ENCODE measurements at regions not wholly inside any gene's neighbourhood (a gene's known extent, or its start where the extent isn't known, plus 50 kb on each side); places are given as distances from the start of the nearest gene placed in this dataset.
A peak's percentile ranks its signal among the peaks of the same experiment; 100 is the strongest.

DNA sequence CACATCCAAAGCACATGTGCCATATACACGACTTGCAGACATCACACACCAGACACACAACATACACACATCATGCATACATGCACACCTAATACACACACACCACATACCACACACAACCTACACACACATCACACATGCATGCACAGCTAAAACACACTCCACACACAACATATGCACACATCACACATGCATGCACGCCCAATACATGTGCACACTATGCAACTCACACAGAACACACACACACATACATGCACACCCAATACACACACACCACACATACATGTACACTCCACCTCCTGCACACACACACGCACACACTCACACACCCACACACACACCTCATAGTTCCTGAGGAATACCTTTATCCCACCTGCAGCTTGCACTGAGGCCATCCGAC is 436.0 kb downstream of the MIAT start:
- no peak for DNase-seq

DNA sequence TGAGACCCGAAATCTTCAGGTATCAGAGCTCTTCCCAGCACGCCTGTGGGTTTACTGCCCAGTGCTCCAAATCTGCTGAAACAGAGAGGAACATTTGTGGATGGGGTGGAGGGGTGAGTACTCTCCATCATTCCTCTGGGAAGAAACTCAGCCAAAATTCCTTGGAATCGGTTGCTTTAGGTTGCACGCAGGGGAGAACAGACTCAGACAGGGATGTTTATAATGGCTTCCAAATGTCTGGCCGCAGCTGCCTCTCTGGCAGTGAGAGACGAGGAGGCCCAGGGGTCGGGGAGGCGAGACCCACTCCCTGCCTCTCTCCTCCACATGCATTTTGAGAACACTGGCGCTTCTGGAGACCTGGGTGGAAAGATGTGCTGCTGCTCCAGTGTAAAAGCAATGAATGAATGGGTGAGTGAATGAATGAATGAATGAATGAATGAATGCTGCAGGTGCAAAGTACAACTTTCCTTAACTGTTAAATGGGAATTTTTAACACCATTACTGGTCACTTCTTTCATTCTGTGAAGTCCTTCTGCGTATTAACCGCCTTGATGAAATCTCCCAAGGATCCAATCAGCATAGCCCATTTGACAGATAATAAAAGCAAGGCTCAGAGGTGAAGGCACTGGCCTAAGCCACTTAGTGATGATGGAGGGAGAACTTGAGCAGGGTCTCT is 437.4 kb downstream of the MIAT start:
- peak in 1 of 2 donors; percentile 84 for DNase-seq
- intact Hi-C loops (cut with DNase I; ENCODE audit: low total_unique reads), result no loop called here
- no peak for TF ChIP-seq POLR2A (IDR thresholded peaks at IDR 0.05)
- TF ChIP-seq, protein P1, sequence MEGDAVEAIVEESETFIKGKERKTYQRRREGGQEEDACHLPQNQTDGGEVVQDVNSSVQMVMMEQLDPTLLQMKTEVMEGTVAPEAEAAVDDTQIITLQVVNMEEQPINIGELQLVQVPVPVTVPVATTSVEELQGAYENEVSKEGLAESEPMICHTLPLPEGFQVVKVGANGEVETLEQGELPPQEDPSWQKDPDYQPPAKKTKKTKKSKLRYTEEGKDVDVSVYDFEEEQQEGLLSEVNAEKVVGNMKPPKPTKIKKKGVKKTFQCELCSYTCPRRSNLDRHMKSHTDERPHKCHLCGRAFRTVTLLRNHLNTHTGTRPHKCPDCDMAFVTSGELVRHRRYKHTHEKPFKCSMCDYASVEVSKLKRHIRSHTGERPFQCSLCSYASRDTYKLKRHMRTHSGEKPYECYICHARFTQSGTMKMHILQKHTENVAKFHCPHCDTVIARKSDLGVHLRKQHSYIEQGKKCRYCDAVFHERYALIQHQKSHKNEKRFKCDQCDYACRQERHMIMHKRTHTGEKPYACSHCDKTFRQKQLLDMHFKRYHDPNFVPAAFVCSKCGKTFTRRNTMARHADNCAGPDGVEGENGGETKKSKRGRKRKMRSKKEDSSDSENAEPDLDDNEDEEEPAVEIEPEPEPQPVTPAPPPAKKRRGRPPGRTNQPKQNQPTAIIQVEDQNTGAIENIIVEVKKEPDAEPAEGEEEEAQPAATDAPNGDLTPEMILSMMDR (IDR thresholded peaks at IDR 0.05), result no peak
- TF ChIP-seq POLR2AphosphoS5 (IDR thresholded peaks at IDR 0.05), result no peak
- TF ChIP-seq EP300 (IDR thresholded peaks at IDR 0.05), result no peak
- Histone ChIP-seq H3K27me3 (peaks cover 0 to 24% (median 3%) of the 10 kb centered on the region in 3 donors), H3K4me3 (no peak overlapping the region), H3K4me1 (peaks cover 0 to 12% (median 4%) of the 10 kb centered on the region in 4 donors), H3K36me3 (no peaks in the 10 kb centered on the region), H3K27ac (no peak overlapping the region), H3K9me3 (no peaks in the 10 kb centered on the region)
- WGBS, 5 donors, result 69 to 80% (median 73%) methylated on average over 11 of the region's 11 CpGs

More for the DNA sequence above, 436.0 kb downstream of the MIAT start:
- WGBS, 5 donors, result 66 to 89% (median 68%) methylated on average over 4 of the region's 4 CpGs
- Histone ChIP-seq H3K4me1 (peaks cover 0 to 12% (median 4%) of the 10 kb centered on the region in 4 donors), H3K27me3 (peaks cover 0 to 16% (median 0%) of the 10 kb centered on the region in 3 donors), H3K4me3 (no peak overlapping the region), H3K27ac (no peak overlapping the region), H3K36me3 (no peaks in the 10 kb centered on the region), H3K9me3 (peaks cover 0 to 4% (median 1%) of the 10 kb centered on the region in 4 donors)
- intact Hi-C loops (cut with DNase I; ENCODE audit: low total_unique reads), result no loop called here
- TF ChIP-seq POLR2AphosphoS5 (IDR thresholded peaks at IDR 0.05), result no peak
- TF ChIP-seq POLR2A (IDR thresholded peaks at IDR 0.05), result no peak
- TF ChIP-seq EP300 (IDR thresholded peaks at IDR 0.05), result no peak
- TF ChIP-seq, protein P1 (IDR thresholded peaks at IDR 0.05), result no peak

DNA sequence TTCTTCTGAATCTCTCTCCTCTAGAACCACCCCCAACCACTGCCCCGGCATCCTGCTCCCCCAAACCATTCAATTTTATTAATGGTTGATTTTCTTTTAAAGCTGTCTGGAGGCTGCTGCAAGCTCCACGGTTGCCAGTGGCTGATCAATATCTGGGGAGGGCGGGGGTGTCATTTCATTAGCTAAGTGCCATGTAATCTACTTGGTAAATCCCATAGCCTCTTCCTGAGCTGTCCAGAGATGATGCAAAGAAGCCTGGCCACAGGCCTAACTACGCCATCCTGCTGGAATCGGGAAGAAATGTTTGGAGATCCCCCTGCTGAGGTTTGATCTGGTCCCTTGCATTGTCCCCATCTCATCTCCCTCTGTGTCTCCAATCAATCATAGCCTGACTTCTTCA is 440.1 kb downstream of the MIAT start:
- Histone ChIP-seq H3K4me3 (no peak overlapping the region), H3K27ac (no peak overlapping the region), H3K4me1 (peaks cover 0 to 26% (median 10%) of the 10 kb centered on the region in 4 donors), H3K9me3 (no peaks in the 10 kb centered on the region), H3K36me3 (no peaks in the 10 kb centered on the region), H3K27me3 (peaks cover 0 to 28% (median 17%) of the 10 kb centered on the region in 3 donors)
- 62 to 68% (median 66%) methylated on average over 5 of the region's 5 CpGs for WGBS, 5 donors
- intact Hi-C loops (cut with DNase I; ENCODE audit: low total_unique reads), result no loop called here
- no peak for DNase-seq
- TF ChIP-seq POLR2AphosphoS5 (IDR thresholded peaks at IDR 0.05), result no peak

DNA sequence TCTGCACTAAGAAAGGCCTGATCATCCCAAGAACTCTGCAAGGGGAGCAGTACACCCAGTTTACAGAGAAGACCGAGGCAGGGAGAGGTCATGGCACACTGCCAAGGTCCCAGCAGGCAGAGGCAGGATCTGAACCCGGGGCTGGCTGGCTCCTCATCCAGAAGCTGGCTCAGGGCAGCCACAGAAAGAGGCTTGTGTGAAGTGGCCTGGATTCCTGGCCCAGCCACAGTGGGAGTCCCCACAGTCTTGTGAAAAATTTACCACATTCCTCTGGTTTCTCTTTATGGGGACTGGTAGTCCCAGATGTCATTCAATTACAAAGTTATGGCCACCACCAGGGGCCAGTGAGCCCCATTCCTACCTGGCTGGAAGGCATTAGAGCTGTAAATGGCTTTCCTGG is 440.5 kb downstream of the MIAT start:
- TF ChIP-seq, protein P1 (IDR thresholded peaks at IDR 0.05), result no peak
- TF ChIP-seq POLR2A (IDR thresholded peaks at IDR 0.05) (no peak), POLR2AphosphoS5 (IDR thresholded peaks at IDR 0.05) (no peak), EP300 (IDR thresholded peaks at IDR 0.05) (no peak)
- peaks cover 0 to 28% (median 17%) of the 10 kb centered on the region in 3 donors for H3K27me3 ChIP-seq
- no peaks in the 10 kb centered on the region for H3K36me3 ChIP-seq
- 45 to 73% (median 53%) methylated on average over 2 of the region's 2 CpGs for WGBS, 5 donors
- no peak overlapping the region for H3K27ac ChIP-seq
- no peaks in the 10 kb centered on the region for H3K9me3 ChIP-seq
- H3K4me1 ChIP-seq, result peaks cover 0 to 26% (median 10%) of the 10 kb centered on the region in 4 donors
- no peak for DNase-seq
- no peak overlapping the region for H3K4me3 ChIP-seq
- intact Hi-C loops (cut with DNase I; ENCODE audit: low total_unique reads), result no loop called here

Measured in stomach (tissue), 8 donors.